Gastrocnemius medialis (tissue), 4 donors: ENCODE measurements at regions not wholly inside any gene's neighbourhood (a gene's known extent, or its start where the extent isn't known, plus 50 kb on each side); places are given as distances from the start of the nearest gene placed in this dataset.

Experiments used
- ATAC-seq, 2 donors: fragments of 150-250 bp; one replicate each; pipeline ENCODE4 v1.9.1; 2016
- DNase-seq, 2 donors: peaks; one replicate each; pipeline ENCODE4 v3.0.0-alpha.2; 2019
- H3K27ac ChIP-seq, 4 donors: fragments of 200-600 bp; sonication (generic); 1 replicate in 1 of 4; 2 replicates in 3 of 4; pipeline ENCODE4 v1.5.1; 2016 to 2018; ENCODE audit warnings: mild to moderate bottlenecking in 2 of 4, moderate library complexity in 1 of 4
- H3K27me3 ChIP-seq, 3 donors: fragments of 200-600 bp; sonication (generic) in 2 of 3; 1 replicate in 1 of 3; 2 replicates in 2 of 3; pipeline versions ENCODE4 v1.5.1 to v1.6.0; 2016 to 2019; ENCODE audit warnings: mild to moderate bottlenecking in 1 of 3, moderate library complexity in 1 of 3
- H3K36me3 ChIP-seq, 2 donors: fragments of 200-600 bp; sonication (generic) in 1 of 2; one replicate each; pipeline ENCODE4 v1.5.1; 2017 to 2018
- H3K4me1 ChIP-seq, 2 donors: fragments of 200-600 bp; sonication (generic) in 1 of 2; one replicate each; pipeline ENCODE4 v1.5.1; 2016 to 2017; ENCODE audit warnings: mild to moderate bottlenecking in 2 of 2
- H3K4me3 ChIP-seq, 4 donors: fragments of 200-600 bp; sonication (generic) in 3 of 4; 1 replicate in 1 of 4; 2 replicates in 3 of 4; pipeline ENCODE4 v1.5.1; 2016 to 2019; ENCODE audit warnings: mild to moderate bottlenecking in 2 of 4
- H3K9me3 ChIP-seq, 3 donors: fragments of 200-600 bp; sonication (generic) in 2 of 3; 1 replicate in 1 of 3; 2 replicates in 2 of 3; pipeline ENCODE4 v1.5.1; 2016 to 2019
- POLR2A ChIP-seq, 2 donors: fragments of 450-650 bp; IDR thresholded peaks; one replicate each; pipeline ENCODE4 v1.6.1; 2017; ENCODE audit warnings: antibody characterized with exemption in 2 of 2, mild to moderate bottlenecking in 2 of 2, moderate library complexity in 2 of 2
- in situ Hi-C, 4 donors: fragments of 200-750 bp; cut with MboI; loops; one replicate each; pipeline versions ENCODE4 v1.15.0 to v1.8.0; 2017; ENCODE audit warnings: low sequenced_read_pairs in 4 of 4
- intact Hi-C: fragments of 100-400 bp; cut with DNase I; formaldehyde crosslinking; loops from one replicate; pipeline ENCODE4 v1.15.1; 2023; ENCODE audit warnings: low total_unique reads
- TF ChIP-seq, protein P1 (sequence below), 5 experiments: fragments of 450-650 bp in 3 of 5; fragments of 200-600 bp in 2 of 5; sonication (generic) in 2 of 5; IDR thresholded peaks in 4 of 5; conservative IDR thresholded peaks in 1 of 5; 1 replicate in 4 of 5; 2 replicates in 1 of 5; pipeline ENCODE4 v1.5.1; 2016 to 2019; ENCODE audit warnings: antibody characterized with exemption in 5 of 5, mild to moderate bottlenecking in 3 of 5, moderate library complexity in 3 of 5

DNA sequence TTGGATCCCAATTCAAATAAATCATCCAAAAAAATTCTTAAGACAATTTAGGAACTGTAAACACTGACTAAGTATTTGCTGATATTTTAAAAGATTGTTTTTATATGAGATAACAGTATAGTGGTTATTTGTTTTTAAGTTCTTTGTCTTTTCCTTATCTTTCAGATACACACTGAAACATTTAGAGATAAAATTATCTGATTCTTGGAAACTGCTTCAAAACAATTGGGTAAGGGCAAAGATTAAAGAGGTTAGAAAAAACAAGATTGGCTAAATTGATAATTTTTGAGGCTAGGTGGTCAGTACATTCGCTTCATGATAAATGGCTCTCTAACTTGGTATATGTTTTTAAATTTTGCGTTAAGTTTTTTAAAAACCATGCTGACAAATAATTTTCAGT lies 117.3 kb downstream of the PSMG1 start:
- DNase-seq (no peak), ATAC-seq (no peak)
- intact Hi-C loops, result no loop called here
- H3K27ac ChIP-seq, result peak overlapping the region in 1 of 4 donors; percentile 61
- H3K36me3 ChIP-seq, result no peaks in the 10 kb centered on the region
- H3K4me3 ChIP-seq, result no peak overlapping the region
- TF ChIP-seq, protein P1, sequence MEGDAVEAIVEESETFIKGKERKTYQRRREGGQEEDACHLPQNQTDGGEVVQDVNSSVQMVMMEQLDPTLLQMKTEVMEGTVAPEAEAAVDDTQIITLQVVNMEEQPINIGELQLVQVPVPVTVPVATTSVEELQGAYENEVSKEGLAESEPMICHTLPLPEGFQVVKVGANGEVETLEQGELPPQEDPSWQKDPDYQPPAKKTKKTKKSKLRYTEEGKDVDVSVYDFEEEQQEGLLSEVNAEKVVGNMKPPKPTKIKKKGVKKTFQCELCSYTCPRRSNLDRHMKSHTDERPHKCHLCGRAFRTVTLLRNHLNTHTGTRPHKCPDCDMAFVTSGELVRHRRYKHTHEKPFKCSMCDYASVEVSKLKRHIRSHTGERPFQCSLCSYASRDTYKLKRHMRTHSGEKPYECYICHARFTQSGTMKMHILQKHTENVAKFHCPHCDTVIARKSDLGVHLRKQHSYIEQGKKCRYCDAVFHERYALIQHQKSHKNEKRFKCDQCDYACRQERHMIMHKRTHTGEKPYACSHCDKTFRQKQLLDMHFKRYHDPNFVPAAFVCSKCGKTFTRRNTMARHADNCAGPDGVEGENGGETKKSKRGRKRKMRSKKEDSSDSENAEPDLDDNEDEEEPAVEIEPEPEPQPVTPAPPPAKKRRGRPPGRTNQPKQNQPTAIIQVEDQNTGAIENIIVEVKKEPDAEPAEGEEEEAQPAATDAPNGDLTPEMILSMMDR (IDR thresholded peaks at IDR 0.05 in 4 of 5, conservative IDR thresholded peaks at IDR 0.05 in 1 of 5), result no peak
- TF ChIP-seq POLR2A (IDR thresholded peaks at IDR 0.05), result no peak
- in situ Hi-C loops, result no loop called here
- peaks cover 7 to 22% of the 10 kb centered on the region in 2 donors for H3K4me1 ChIP-seq
- no peaks in the 10 kb centered on the region for H3K27me3 ChIP-seq
- no peaks in the 10 kb centered on the region for H3K9me3 ChIP-seq

DNA sequence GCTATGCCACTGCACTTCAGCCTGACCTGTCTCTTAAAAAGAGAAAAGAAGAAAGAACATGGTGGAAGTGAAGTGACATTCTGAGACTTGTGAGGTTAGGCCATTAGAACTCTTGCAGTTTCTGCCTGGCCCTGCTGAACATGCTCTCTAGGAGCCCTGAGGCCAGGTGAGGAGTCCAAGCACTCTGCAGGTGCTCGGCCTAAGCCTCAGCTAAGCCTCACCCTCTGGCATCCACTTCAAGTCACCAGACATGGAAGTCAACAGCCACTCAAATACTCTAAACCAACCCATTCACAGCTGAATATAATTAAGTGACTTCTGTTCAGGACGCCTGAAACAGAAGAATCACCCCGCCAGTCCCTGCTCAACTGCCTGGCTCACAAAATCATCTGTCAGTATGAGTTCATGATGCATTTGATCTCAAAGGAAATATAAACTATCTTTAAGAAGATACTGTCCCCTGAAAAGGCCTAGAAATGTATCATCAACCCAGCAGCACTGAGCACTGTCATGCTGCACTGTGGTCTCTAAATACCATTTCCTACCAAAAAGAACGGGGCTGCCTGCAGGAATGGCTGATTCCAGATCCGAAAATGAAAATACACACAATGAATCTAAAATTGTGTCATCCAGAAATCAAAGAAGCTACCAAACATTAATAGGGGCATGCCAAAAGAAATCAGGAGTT lies 118.8 kb downstream of the PSMG1 start:
- Histone ChIP-seq H3K4me1 (peaks cover 20 to 27% of the 10 kb centered on the region in 2 donors), H3K36me3 (no peaks in the 10 kb centered on the region), H3K27me3 (no peaks in the 10 kb centered on the region), H3K27ac (no peak overlapping the region), H3K4me3 (no peak overlapping the region), H3K9me3 (no peaks in the 10 kb centered on the region)
- no peak for DNase-seq
- TF ChIP-seq, protein P1 (IDR thresholded peaks at IDR 0.05 in 4 of 5, conservative IDR thresholded peaks at IDR 0.05 in 1 of 5), result no peak
- no peak for TF ChIP-seq POLR2A (IDR thresholded peaks at IDR 0.05)
- in situ Hi-C loops (no loop called here), intact Hi-C loops (no loop called here)
- no peak for ATAC-seq

DNA sequence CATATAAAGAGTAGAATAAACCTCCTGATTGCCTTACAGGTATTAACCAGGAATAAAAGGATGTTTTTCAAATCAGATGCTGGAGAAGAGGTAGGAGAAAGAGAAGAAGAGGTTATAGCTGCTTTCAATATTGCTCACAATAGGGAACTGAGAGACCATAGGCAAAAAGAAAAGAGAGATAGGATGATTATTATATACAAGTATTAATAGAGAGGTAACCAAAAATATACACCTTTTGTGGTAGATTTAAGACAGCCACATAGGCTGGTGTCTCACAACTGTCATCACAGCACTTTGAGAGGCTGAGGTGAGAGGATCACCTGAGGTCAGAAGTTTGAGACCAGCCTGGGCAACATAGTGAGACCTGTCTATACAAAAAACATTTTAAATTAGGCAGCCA lies 119.7 kb downstream of the PSMG1 start:
- no peaks in the 10 kb centered on the region for H3K27me3 ChIP-seq
- in situ Hi-C loops, result no loop called here
- H3K27ac ChIP-seq, result no peak overlapping the region
- no peaks in the 10 kb centered on the region for H3K9me3 ChIP-seq
- peaks cover 20 to 28% of the 10 kb centered on the region in 2 donors for H3K4me1 ChIP-seq
- H3K4me3 ChIP-seq, result no peak overlapping the region
- no peaks in the 10 kb centered on the region for H3K36me3 ChIP-seq
- TF ChIP-seq, protein P1 (IDR thresholded peaks at IDR 0.05 in 4 of 5, conservative IDR thresholded peaks at IDR 0.05 in 1 of 5), result no peak
- TF ChIP-seq POLR2A (IDR thresholded peaks at IDR 0.05), result no peak
- intact Hi-C loops, result no loop called here
- DNase-seq (no peak), ATAC-seq (no peak)

DNA sequence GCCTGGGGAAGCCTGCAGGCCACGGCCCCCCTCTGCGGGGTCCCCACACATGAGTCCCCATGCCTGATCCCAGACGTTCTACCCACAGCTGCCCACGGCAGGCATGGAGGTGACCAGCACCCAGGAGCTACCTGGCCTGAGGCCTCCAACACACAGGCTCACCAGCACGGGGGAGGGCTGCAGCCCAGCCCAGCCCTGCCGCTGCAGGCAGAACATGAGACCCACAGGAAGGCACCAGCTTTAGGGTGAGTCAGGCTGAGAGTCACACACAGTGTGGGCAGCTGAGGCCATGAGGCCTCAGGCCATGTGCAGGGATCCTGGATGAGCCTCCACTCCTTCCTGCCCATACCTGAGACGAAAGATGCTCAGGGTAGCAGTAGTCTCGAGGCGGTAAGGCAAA lies 121.1 kb downstream of the PSMG1 start:
- in situ Hi-C loops, result no loop called here
- Histone ChIP-seq H3K4me3 (no peak overlapping the region), H3K27ac (no peak overlapping the region), H3K9me3 (no peaks in the 10 kb centered on the region), H3K36me3 (no peaks in the 10 kb centered on the region), H3K4me1 (peaks cover 19 to 31% of the 10 kb centered on the region in 2 donors), H3K27me3 (no peaks in the 10 kb centered on the region)
- TF ChIP-seq, protein P1 (IDR thresholded peaks at IDR 0.05 in 4 of 5, conservative IDR thresholded peaks at IDR 0.05 in 1 of 5), result no peak
- no peak for TF ChIP-seq POLR2A (IDR thresholded peaks at IDR 0.05)
- no peak for DNase-seq
- intact Hi-C loops, result no loop called here
- ATAC-seq, result no peak

DNA sequence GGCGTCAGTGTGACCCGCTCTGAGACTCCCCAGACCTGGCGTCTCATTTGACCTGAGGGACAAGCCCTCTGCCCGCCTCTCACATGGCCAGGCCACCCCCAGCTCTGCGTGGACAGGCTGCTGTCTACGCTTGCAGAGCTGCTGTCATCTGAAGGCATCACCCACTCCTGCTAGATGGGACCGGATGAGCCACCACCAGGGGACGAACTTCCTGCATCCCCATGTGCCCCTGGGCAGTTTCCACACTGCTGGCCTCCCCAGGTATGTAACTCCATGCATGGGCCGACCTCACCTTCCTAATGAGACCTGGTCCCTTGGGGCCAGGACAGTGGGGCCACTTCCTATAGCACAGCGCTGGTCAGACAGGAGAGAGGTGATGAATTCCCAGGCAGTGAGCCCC lies 121.5 kb downstream of the PSMG1 start:
- H3K4me3 ChIP-seq, result no peak overlapping the region
- H3K27me3 ChIP-seq, result no peaks in the 10 kb centered on the region
- H3K4me1 ChIP-seq, result peaks cover 21 to 30% of the 10 kb centered on the region in 2 donors
- TF ChIP-seq, protein P1 (IDR thresholded peaks at IDR 0.05 in 4 of 5, conservative IDR thresholded peaks at IDR 0.05 in 1 of 5), result no peak
- no peak for TF ChIP-seq POLR2A (IDR thresholded peaks at IDR 0.05)
- no peak for DNase-seq
- in situ Hi-C loops, result no loop called here
- H3K36me3 ChIP-seq, result no peaks in the 10 kb centered on the region
- no peak for ATAC-seq
- H3K9me3 ChIP-seq, result no peaks in the 10 kb centered on the region
- intact Hi-C loops, result no loop called here
- no peak overlapping the region for H3K27ac ChIP-seq
